IMR-90 (cell line): ENCODE measurements at regions not wholly inside any gene's neighbourhood (a gene's known extent, or its start where the extent isn't known, plus 50 kb on each side); places are given as distances from the start of the nearest gene placed in this dataset.
A peak's percentile ranks its signal among the peaks of the same experiment; 100 is the strongest.

Source experiments
- ATAC-seq: fragments of 200-7000 bp; cut with Tn5 transposase; 2 replicates; pipeline ENCODE4 v1.9.1; 2020; ENCODE audit warnings: low read depth, mild to moderate bottlenecking, moderate library complexity
- BruUV-seq: library from RNA; stranded (reverse); fragments of 400-500 nt; replicated peaks from 2 replicates; lab custom pipeline; 2021; lab: Mats Ljungman, UMichigan
- CTCF ChIA-PET: fragments of 300-600 bp; formaldehyde crosslinking; extraction: SDS; loops from one replicate; lab custom pipeline; 2021; ENCODE audit warnings: antibody characterized with exemption; lab: Yijun Ruan, JAX
- POLR2A ChIA-PET: fragments of 300-600 bp; sonication (Branson Sonifier 250); formaldehyde crosslinking; loops from one replicate; lab custom pipeline; 2022; ENCODE audit warnings: antibody characterized with exemption; ENCODE audit not compliant: unreplicated experiment; lab: Charles Lee
- DNase-seq: peaks from one replicate; pipeline ENCODE4 v3.0.0; 2013
- H2AFZ ChIP-seq: replicated peaks from 2 replicates; pipeline ENCODE3; 2013; ENCODE audit warnings: low read length, mild to moderate bottlenecking; ENCODE audit not compliant: poor library complexity
- H2AK5ac ChIP-seq: 2 replicates; pipeline ENCODE4 v1.6.1; 2013; ENCODE audit warnings: low read depth, low read length, inconsistent platforms
- H2AK9ac ChIP-seq: replicated peaks from 2 replicates; pipeline ENCODE3; 2013; ENCODE audit warnings: mild to moderate bottlenecking, low read depth, low read length, moderate library complexity; ENCODE audit not compliant: poor library complexity
- H2BK120ac ChIP-seq: 2 replicates; pipeline ENCODE4 v1.6.1; 2013; ENCODE audit warnings: low read depth, low read length, inconsistent platforms
- H2BK15ac ChIP-seq: 3 replicates; pipeline ENCODE4 v1.6.1; 2013; ENCODE audit warnings: low read depth, low read length, inconsistent platforms
- H2BK20ac ChIP-seq: 2 replicates; pipeline ENCODE4 v1.6.1; 2013; ENCODE audit warnings: low read depth, mild to moderate bottlenecking, inconsistent platforms, low read length, moderate library complexity
- H2BK5ac ChIP-seq: 2 replicates; pipeline ENCODE4 v1.6.1; 2013; ENCODE audit warnings: mild to moderate bottlenecking, low read depth, low read length, inconsistent platforms; ENCODE audit not compliant: poor library complexity, severe bottlenecking
- H3K14ac ChIP-seq: replicated peaks from 2 replicates; pipeline ENCODE4 v1.6.1; 2013; ENCODE audit warnings: low read depth, low read length, inconsistent platforms
- H3K18ac ChIP-seq: 2 replicates; pipeline ENCODE4 v1.6.1; 2013; ENCODE audit warnings: low read depth, low read length, control low read depth
- H3K23ac ChIP-seq: 2 replicates; pipeline ENCODE4 v1.6.1; 2013; ENCODE audit warnings: low read depth, low read length, inconsistent platforms
- H3K27ac ChIP-seq: 2 replicates; pipeline ENCODE4 v1.5.1; 2013; ENCODE audit warnings: mild to moderate bottlenecking, control low read depth, low read length; ENCODE audit not compliant: insufficient read depth
- H3K27me3 ChIP-seq: 2 replicates; pipeline ENCODE4 v1.6.1; 2013; ENCODE audit warnings: low read length; ENCODE audit not compliant: control insufficient read depth, insufficient read depth
- H3K36me3 ChIP-seq: 2 replicates; pipeline ENCODE4 v1.6.1; 2013; ENCODE audit warnings: low read length, mixed read lengths; ENCODE audit not compliant: control insufficient read depth, insufficient read depth
- H3K4ac ChIP-seq: 2 replicates; pipeline ENCODE4 v1.6.1; 2013; ENCODE audit warnings: low read depth, low read length, inconsistent platforms
- H3K4me1 ChIP-seq: 2 replicates; pipeline ENCODE4 v1.6.1; 2013; ENCODE audit warnings: low read length, mixed read lengths; ENCODE audit not compliant: control insufficient read depth, insufficient read depth
- H3K4me2 ChIP-seq: 2 replicates; pipeline ENCODE4 v1.6.1; 2013; ENCODE audit warnings: low read depth, mild to moderate bottlenecking, control low read depth, low read length, moderate library complexity
- H3K4me3 ChIP-seq: 2 replicates; pipeline ENCODE4 v1.5.1; 2013; ENCODE audit warnings: low read depth, mild to moderate bottlenecking, control low read depth, low read length, moderate library complexity; ENCODE audit not compliant: insufficient read depth
- H3K56ac ChIP-seq: 2 replicates; pipeline ENCODE4 v1.6.1; 2013; ENCODE audit warnings: low read length, inconsistent platforms; ENCODE audit not compliant: insufficient read depth; ENCODE audit errors: extremely low read depth
- H3K79me1 ChIP-seq, 2 experiments: 2 replicates each; pipeline ENCODE4 v1.6.1; 2013; ENCODE audit warnings: low read length in 2 of 2, inconsistent platforms in 1 of 2, low read depth in 1 of 2
- H3K9ac ChIP-seq: 2 replicates; pipeline ENCODE4 v1.6.1; 2013; ENCODE audit warnings: low read depth, low read length, control low read depth
- H3K9me1 ChIP-seq: 2 replicates; pipeline ENCODE4 v1.6.1; 2013; ENCODE audit warnings: low read length, inconsistent platforms; ENCODE audit not compliant: insufficient read depth
- H3K9me3 ChIP-seq: 2 replicates; pipeline ENCODE4 v1.6.1; 2013; ENCODE audit warnings: low read length; ENCODE audit not compliant: control insufficient read depth, insufficient read depth
- H4K20me1 ChIP-seq: 2 replicates; pipeline ENCODE4 v1.6.1; 2013; ENCODE audit warnings: low read length, inconsistent platforms; ENCODE audit not compliant: insufficient read depth
- H4K5ac ChIP-seq: 2 replicates; pipeline ENCODE4 v1.6.1; 2013; ENCODE audit warnings: mild to moderate bottlenecking, low read depth, low read length, control low read depth
- H4K8ac ChIP-seq, 2 experiments: 2 replicates each; pipeline ENCODE4 v1.6.1; 2013; ENCODE audit warnings: low read depth in 2 of 2, low read length in 2 of 2, control low read depth in 1 of 2, inconsistent platforms in 1 of 2
- H4K91ac ChIP-seq: 2 replicates; pipeline ENCODE4 v1.6.1; 2013; ENCODE audit warnings: low read depth, low read length, inconsistent platforms; ENCODE audit not compliant: insufficient read depth
- BHLHE40 ChIP-seq: fragments of 150-350 bp; IDR thresholded peaks from 2 replicates; pipeline ENCODE4 v1.6.1; 2016; ENCODE audit warnings: mild to moderate bottlenecking, low read depth, low read length
- CEBPB ChIP-seq: IDR thresholded peaks from 2 replicates; pipeline ENCODE4 v1.6.1; 2012; ENCODE audit warnings: low read depth, low read length, improper control_type of control experiment
- CHD1 ChIP-seq: IDR thresholded peaks from 2 replicates; pipeline ENCODE4 v1.6.1; 2012; ENCODE audit warnings: low read depth, low read length, improper control_type of control experiment
- CTCF ChIP-seq: conservative IDR thresholded peaks from 2 replicates; pipeline ENCODE4 v1.5.1; 2012; ENCODE audit warnings: mild to moderate bottlenecking, low read depth, low read length, improper control_type of control experiment
- ELK1 ChIP-seq: fragments of 150-350 bp; IDR thresholded peaks from 2 replicates; pipeline ENCODE4 v1.6.1; 2016; ENCODE audit warnings: low read depth, mild to moderate bottlenecking, low read length, moderate library complexity, borderline replicate concordance
- FOS ChIP-seq: fragments of 150-350 bp; IDR thresholded peaks from 2 replicates; pipeline ENCODE4 v1.6.1; 2016; ENCODE audit warnings: low read depth, low read length
- MAFK ChIP-seq: IDR thresholded peaks from 2 replicates; pipeline ENCODE4 v1.6.1; 2012; ENCODE audit warnings: low read depth, low read length, improper control_type of control experiment
- MAZ ChIP-seq: IDR thresholded peaks from 2 replicates; pipeline ENCODE4 v1.6.1; 2012; ENCODE audit warnings: low read depth, mild to moderate bottlenecking, low read length, improper control_type of control experiment, moderate library complexity, borderline replicate concordance
- MXI1 ChIP-seq: IDR thresholded peaks from 2 replicates; pipeline ENCODE4 v1.6.1; 2012; ENCODE audit warnings: low read depth, mild to moderate bottlenecking, low read length, moderate library complexity, borderline replicate concordance
- NFE2L2 ChIP-seq: fragments of 150-350 bp; IDR thresholded peaks from 2 replicates; pipeline ENCODE4 v1.6.1; 2016; ENCODE audit warnings: low read depth, mild to moderate bottlenecking, low read length
- POLR2A ChIP-seq: IDR thresholded peaks from 2 replicates; pipeline ENCODE4 v1.6.1; 2012; ENCODE audit warnings: mild to moderate bottlenecking, low read depth, low read length
- RAD21 ChIP-seq: IDR thresholded peaks from 2 replicates; pipeline ENCODE4 v1.6.1; 2012; ENCODE audit warnings: low read length, improper control_type of control experiment
- RCOR1 ChIP-seq: IDR thresholded peaks from 2 replicates; pipeline ENCODE4 v1.6.1; 2012; ENCODE audit warnings: mild to moderate bottlenecking, low read length, improper control_type of control experiment; ENCODE audit not compliant: insufficient replicate concordance
- RFX5 ChIP-seq: IDR thresholded peaks from 2 replicates; pipeline ENCODE4 v1.8.0; 2012; ENCODE audit warnings: low read depth, mild to moderate bottlenecking, low read length, moderate library complexity
- SMC3 ChIP-seq: fragments of 150-350 bp; IDR thresholded peaks from 2 replicates; pipeline ENCODE4 v1.6.1; 2016; ENCODE audit warnings: low read depth, mild to moderate bottlenecking, antibody characterized with exemption, low read length, moderate library complexity
- USF2 ChIP-seq: fragments of 150-350 bp; IDR thresholded peaks from 2 replicates; pipeline ENCODE4 v1.6.1; 2017; ENCODE audit warnings: mild to moderate bottlenecking, antibody characterized with exemption, low read length, low read depth
- WGBS, 2 experiments: methylation state at CpG; one replicate each; pipeline versions ENCODE4 v1.1.5 to v1.1.7; 2013; ENCODE audit warnings: missing lambda C conversion rate in 2 of 2; ENCODE audit not compliant: insufficient read length in 1 of 2; ENCODE audit errors: extremely low coverage in 2 of 2; 5-methylcytosine and 5-hydroxymethylcytosine counted together
- dilution Hi-C: fragments of 300-500 bp; cut with HindIII; formaldehyde crosslinking; loops from one replicate; pipeline ENCODE4 v1.14.3; 2018; ENCODE audit warnings: low sequenced_read_pairs; ENCODE audit not compliant: unreplicated experiment
- in situ Hi-C: fragments of 300-500 bp; cut with MboI; formaldehyde crosslinking; loops from 3 replicates; pipeline ENCODE4 v1.14.3; 2019; ENCODE audit warnings: low sequenced_read_pairs, inconsistent platforms, mixed read lengths
- intact Hi-C: fragments of 100-400 bp; cut with micrococcal nuclease; formaldehyde crosslinking; loops from 2 replicates; pipeline ENCODE4 v1.10.0; 2022

DNA sequence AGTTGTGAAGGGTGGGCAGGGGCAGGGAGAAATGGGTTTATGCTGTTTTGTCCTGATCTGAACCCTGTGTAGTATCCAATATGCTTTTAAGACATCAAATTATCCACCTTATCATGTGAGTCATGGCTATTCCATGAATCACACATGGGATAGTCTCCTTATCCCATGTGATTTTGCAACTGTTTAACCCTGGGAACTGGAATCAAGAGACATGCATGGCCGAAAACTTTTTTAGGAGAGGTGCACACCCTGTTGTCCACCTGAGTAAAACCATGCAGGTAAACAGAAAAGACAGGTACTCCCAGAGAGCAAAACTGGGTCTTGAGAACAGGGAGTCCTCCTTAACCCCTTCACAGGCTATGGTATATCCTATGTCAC lies 490.6 kb upstream of the HS6ST1 start:
- BruUV-seq: no TSS peak
- H2AK5ac ChIP-seq: no peak overlapping the region
- H2BK20ac ChIP-seq: no peak overlapping the region
- no peaks in the 10 kb centered on the region for H3K36me3 ChIP-seq
- CTCF ChIA-PET: no interaction called here
- H3K4me3 ChIP-seq: no peak overlapping the region
- H3K14ac ChIP-seq: no peak overlapping the region
- H3K27ac ChIP-seq: no peak overlapping the region
- dilution Hi-C loops (no loop called here), in situ Hi-C loops (no loop called here), intact Hi-C loops (no loop called here)
- no peak overlapping the region for H3K56ac ChIP-seq
- no peak overlapping the region for H3K23ac ChIP-seq
- POLR2A ChIA-PET: no interaction called here
- H2BK15ac ChIP-seq: no peak overlapping the region
- no peaks in the 10 kb centered on the region for H3K79me1 ChIP-seq
- no peak overlapping the region for H2BK120ac ChIP-seq
- H3K18ac ChIP-seq: no peak overlapping the region
- H4K5ac ChIP-seq: no peak overlapping the region
- no peaks in the 10 kb centered on the region for H3K4me1 ChIP-seq
- no peak overlapping the region for H3K9ac ChIP-seq
- no peak overlapping the region for H2BK5ac ChIP-seq
- no peaks in the 10 kb centered on the region for H3K9me3 ChIP-seq
- no peak overlapping the region for H4K8ac ChIP-seq
- no peak overlapping the region for H3K4me2 ChIP-seq
- WGBS, 2 experiments: no CpG with 5 or more reads among the region's 1 CpG
- H3K27me3 ChIP-seq: no peaks in the 10 kb centered on the region
- no peaks in the 10 kb centered on the region for H4K20me1 ChIP-seq
- no peak overlapping the region for H4K91ac ChIP-seq
- 0 out of 2 replicates have a peak, but pooled peaks have one; percentile 11 for ATAC-seq
- H2AFZ ChIP-seq: no peak overlapping the region
- H2AK9ac ChIP-seq: no peak overlapping the region
- TF ChIP-seq RAD21 (no peak), RCOR1 (no peak), SMC3 (no peak), ELK1 (no peak), MAZ (no peak), NFE2L2 (no peak), MAFK (no peak), RFX5 (no peak), USF2 (no peak), CEBPB (no peak), MXI1 (no peak), CTCF (no peak), FOS (no peak), BHLHE40 (no peak), CHD1 (no peak), POLR2A (no peak)
- peak; percentile 23 for DNase-seq
- H3K9me1 ChIP-seq: no peaks in the 10 kb centered on the region
- no peak overlapping the region for H3K4ac ChIP-seq
